Natural killer cell (primary cell): ENCODE measurements at regions not wholly inside any gene's neighbourhood (a gene's known extent, or its start where the extent isn't known, plus 50 kb on each side); places are given as distances from the start of the nearest gene placed in this dataset.
A peak's percentile ranks its signal among the peaks of the same experiment; 100 is the strongest.

Experiments
- ATAC-seq, 3 donors: fragments of 150-1000 bp in 2 of 3; fragments of 200-7000 bp in 1 of 3; cut with Tn5 transposase; 1 replicate in 1 of 3; 2 replicates in 2 of 3; pipeline ENCODE4 v1.10.0; 2021; ENCODE audit warnings: mild to moderate bottlenecking in 2 of 3, moderate library complexity in 2 of 3
- DNase-seq, 2 donors: peaks; one replicate each; pipeline versions ENCODE4 v3.0.0 to v3.0.0-alpha.2; 2013 to 2021; ENCODE audit warnings: mixed read lengths in 1 of 2
- H3K27ac ChIP-seq: one replicate; pipeline ENCODE4 v1.5.1; 2013; ENCODE audit warnings: mild to moderate bottlenecking, low read length
- H3K27me3 ChIP-seq: one replicate; pipeline ENCODE4 v1.6.1; 2013; ENCODE audit warnings: low read length; ENCODE audit not compliant: control insufficient read depth, insufficient read depth
- H3K36me3 ChIP-seq: one replicate; pipeline ENCODE4 v1.6.1; 2013; ENCODE audit warnings: low read length; ENCODE audit not compliant: control insufficient read depth, insufficient read depth
- H3K4me1 ChIP-seq: one replicate; pipeline ENCODE4 v1.6.1; 2013; ENCODE audit warnings: low read length; ENCODE audit not compliant: control insufficient read depth, insufficient read depth
- H3K4me3 ChIP-seq: one replicate; pipeline ENCODE4 v1.5.1; 2013; ENCODE audit warnings: low read length
- H3K9me3 ChIP-seq: one replicate; pipeline ENCODE4 v1.6.1; 2013; ENCODE audit warnings: low read length; ENCODE audit not compliant: control insufficient read depth, insufficient read depth
- H3K27ac Mint-ChIP-seq, 2 donors: one replicate each; pipeline ENCODE4 v1.8.0; 2022; ENCODE audit warnings: mild to moderate bottlenecking in 2 of 2, mixed read lengths in 2 of 2, moderate library complexity in 1 of 2
- H3K27me3 Mint-ChIP-seq, 2 donors: one replicate each; pipeline ENCODE4 v1.8.0; 2022; ENCODE audit warnings: low read depth in 2 of 2, mixed read lengths in 2 of 2
- H3K36me3 Mint-ChIP-seq: one replicate; pipeline ENCODE4 v1.8.0; 2022; ENCODE audit warnings: mixed read lengths
- H3K4me1 Mint-ChIP-seq, 2 donors: one replicate each; pipeline ENCODE4 v1.8.0; 2022; ENCODE audit warnings: mixed read lengths in 2 of 2
- H3K4me3 Mint-ChIP-seq: one replicate; pipeline ENCODE4 v1.8.0; 2022; ENCODE audit warnings: mild to moderate bottlenecking, moderate library complexity, mixed read lengths
- H3K9me3 Mint-ChIP-seq, 2 donors: one replicate each; pipeline ENCODE4 v1.8.0; 2022; ENCODE audit warnings: mixed read lengths in 2 of 2
- CTCF ChIP-seq: fragments of 200-600 bp; IDR thresholded peaks from one replicate; pipeline ENCODE4 v1.8.0; 2022; ENCODE audit warnings: antibody characterized with exemption
- WGBS: methylation state at CpG from one replicate; pipeline ENCODE4 v1.1.7; 2013; ENCODE audit warnings: missing lambda C conversion rate; ENCODE audit not compliant: insufficient coverage; 5-methylcytosine and 5-hydroxymethylcytosine counted together
- intact Hi-C: fragments of 100-400 bp; cut with micrococcal nuclease; formaldehyde crosslinking; loops from one replicate; pipeline ENCODE4 v1.14.2; 2022

GRCh38 chr14:65312859-65313258, 99.7 kb upstream of the FUT8 start:
- Histone ChIP-seq H3K9me3 (peaks cover 4% of the 10 kb centered on the region), H3K27ac (no peak overlapping the region), H3K36me3 (no peaks in the 10 kb centered on the region), H3K4me1 (peaks cover 19% of the 10 kb centered on the region), H3K4me3 (no peak overlapping the region), H3K27me3 (no peaks in the 10 kb centered on the region)
- Mint-ChIP-seq H3K27me3 (no peaks in the 10 kb centered on the region), H3K4me1 (no peaks in the 10 kb centered on the region), H3K27ac (no peak overlapping the region), H3K9me3 (no peaks in the 10 kb centered on the region), H3K36me3 (no peaks in the 10 kb centered on the region), H3K4me3 (no peak overlapping the region)
- ATAC-seq (no peak), DNase-seq (no peak)
- intact Hi-C loops, result no loop called here
- 88% methylated on average over 5 of the region's 6 CpGs for WGBS
- no peak for TF ChIP-seq CTCF

GRCh38 chr14:65318636-65319506, 93.7 kb upstream of the FUT8 start:
- TF ChIP-seq CTCF, result no peak
- Mint-ChIP-seq H3K4me1 (peaks cover 0 to 5% of the 10 kb centered on the region in 2 donors), H3K27ac (no peak overlapping the region), H3K36me3 (no peaks in the 10 kb centered on the region), H3K4me3 (no peak overlapping the region), H3K9me3 (no peaks in the 10 kb centered on the region), H3K27me3 (no peaks in the 10 kb centered on the region)
- Histone ChIP-seq H3K36me3 (no peaks in the 10 kb centered on the region), H3K27ac (no peak overlapping the region), H3K4me1 (peaks cover 26% of the 10 kb centered on the region), H3K4me3 (peak overlapping the region; percentile 22), H3K27me3 (no peaks in the 10 kb centered on the region), H3K9me3 (peaks cover 4% of the 10 kb centered on the region)
- intact Hi-C loops, result no loop called here
- 73% methylated on average over 7 of the region's 7 CpGs for WGBS
- DNase-seq (no peak), ATAC-seq (no peak)

GRCh38 chr14:65320661-65321308, 91.7 kb upstream of the FUT8 start:
- peaks cover 4% of the 10 kb centered on the region for H3K9me3 ChIP-seq
- H3K36me3 ChIP-seq, result no peaks in the 10 kb centered on the region
- no peaks in the 10 kb centered on the region for H3K27me3 ChIP-seq
- intact Hi-C loops, result no loop called here
- ATAC-seq (no peak), DNase-seq (no peak)
- Mint-ChIP-seq H3K4me1 (peaks cover 0 to 5% of the 10 kb centered on the region in 2 donors), H3K9me3 (no peaks in the 10 kb centered on the region), H3K27ac (no peak overlapping the region), H3K4me3 (no peak overlapping the region), H3K36me3 (no peaks in the 10 kb centered on the region), H3K27me3 (no peaks in the 10 kb centered on the region)
- TF ChIP-seq CTCF, result no peak
- H3K4me1 ChIP-seq, result peaks cover 12% of the 10 kb centered on the region
- 78% methylated on average over 2 of the region's 2 CpGs for WGBS
- H3K4me3 ChIP-seq, result no peak overlapping the region
- H3K27ac ChIP-seq, result no peak overlapping the region
